GM23338 (cell line): ENCODE measurements at regions not wholly inside any gene's neighbourhood (a gene's known extent, or its start where the extent isn't known, plus 50 kb on each side); places are given as distances from the start of the nearest gene placed in this dataset.

Source experiments
- EZH2 ChIP-seq: fragments of 200-600 bp; sonication (generic); IDR thresholded peaks from one replicate; pipeline ENCODE4 v1.8.0; 2017; ENCODE audit warnings: antibody characterized with exemption, mild to moderate bottlenecking, low read depth; ENCODE audit not compliant: unreplicated experiment
- POLR2AphosphoS5 ChIP-seq: IDR thresholded peaks from 2 replicates; pipeline ENCODE4 v1.6.1; 2016; ENCODE audit warnings: antibody characterized with exemption, low read depth
- TF ChIP-seq, protein P1 (sequence below), 2 experiments: fragments of 200-600 bp in 1 of 2; sonication (generic) in 1 of 2; conservative IDR thresholded peaks; 2 replicates each; pipeline versions ENCODE4 v1.5.1 to v1.6.1; 2016 to 2017; ENCODE audit warnings: antibody characterized with exemption in 2 of 2, low read depth in 2 of 2, mild to moderate bottlenecking in 2 of 2, moderate library complexity in 1 of 2
- TF ChIP-seq, protein P2 (sequence below): IDR thresholded peaks from 2 replicates; pipeline ENCODE4 v1.6.1; 2016; ENCODE audit warnings: antibody characterized with exemption

DNA sequence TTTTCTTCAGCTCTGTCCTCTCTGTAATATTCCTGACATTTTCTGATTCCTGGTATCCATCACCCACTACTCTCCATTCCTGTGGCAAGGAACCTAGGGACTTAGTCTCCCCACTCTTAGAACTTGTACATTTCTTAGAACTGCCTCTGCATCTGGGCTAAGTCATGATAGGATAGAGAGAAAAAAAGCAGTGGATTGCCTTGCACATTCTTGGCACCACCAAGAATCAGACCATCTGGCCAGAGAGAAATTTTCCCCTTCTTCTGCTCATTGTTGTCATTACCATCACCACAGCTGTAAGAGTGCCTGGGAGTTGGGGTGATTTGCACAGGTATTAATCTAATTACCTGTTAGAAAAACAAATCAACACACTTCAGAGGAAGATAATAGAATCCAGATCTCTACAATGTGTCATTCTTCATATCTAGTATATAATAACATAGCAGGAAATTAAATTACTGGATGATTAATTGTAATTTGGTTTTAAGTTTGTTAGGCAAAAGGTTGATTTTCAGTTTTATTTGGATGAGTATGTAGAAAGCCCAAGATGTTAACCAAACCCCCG lies 264.8 kb upstream of the ZPLD1 start:
- TF ChIP-seq POLR2AphosphoS5, result no peak
- TF ChIP-seq, protein P1, sequence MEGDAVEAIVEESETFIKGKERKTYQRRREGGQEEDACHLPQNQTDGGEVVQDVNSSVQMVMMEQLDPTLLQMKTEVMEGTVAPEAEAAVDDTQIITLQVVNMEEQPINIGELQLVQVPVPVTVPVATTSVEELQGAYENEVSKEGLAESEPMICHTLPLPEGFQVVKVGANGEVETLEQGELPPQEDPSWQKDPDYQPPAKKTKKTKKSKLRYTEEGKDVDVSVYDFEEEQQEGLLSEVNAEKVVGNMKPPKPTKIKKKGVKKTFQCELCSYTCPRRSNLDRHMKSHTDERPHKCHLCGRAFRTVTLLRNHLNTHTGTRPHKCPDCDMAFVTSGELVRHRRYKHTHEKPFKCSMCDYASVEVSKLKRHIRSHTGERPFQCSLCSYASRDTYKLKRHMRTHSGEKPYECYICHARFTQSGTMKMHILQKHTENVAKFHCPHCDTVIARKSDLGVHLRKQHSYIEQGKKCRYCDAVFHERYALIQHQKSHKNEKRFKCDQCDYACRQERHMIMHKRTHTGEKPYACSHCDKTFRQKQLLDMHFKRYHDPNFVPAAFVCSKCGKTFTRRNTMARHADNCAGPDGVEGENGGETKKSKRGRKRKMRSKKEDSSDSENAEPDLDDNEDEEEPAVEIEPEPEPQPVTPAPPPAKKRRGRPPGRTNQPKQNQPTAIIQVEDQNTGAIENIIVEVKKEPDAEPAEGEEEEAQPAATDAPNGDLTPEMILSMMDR (conservative IDR thresholded peaks at IDR 0.05; ENCODE audit: low read depth in 2 of 2), result no peak
- TF ChIP-seq, protein P2, sequence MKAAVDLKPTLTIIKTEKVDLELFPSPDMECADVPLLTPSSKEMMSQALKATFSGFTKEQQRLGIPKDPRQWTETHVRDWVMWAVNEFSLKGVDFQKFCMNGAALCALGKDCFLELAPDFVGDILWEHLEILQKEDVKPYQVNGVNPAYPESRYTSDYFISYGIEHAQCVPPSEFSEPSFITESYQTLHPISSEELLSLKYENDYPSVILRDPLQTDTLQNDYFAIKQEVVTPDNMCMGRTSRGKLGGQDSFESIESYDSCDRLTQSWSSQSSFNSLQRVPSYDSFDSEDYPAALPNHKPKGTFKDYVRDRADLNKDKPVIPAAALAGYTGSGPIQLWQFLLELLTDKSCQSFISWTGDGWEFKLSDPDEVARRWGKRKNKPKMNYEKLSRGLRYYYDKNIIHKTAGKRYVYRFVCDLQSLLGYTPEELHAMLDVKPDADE, result no peak
- TF ChIP-seq EZH2, result no peak
